ENCODE measurements at regions not wholly inside any gene's neighbourhood (a gene's known extent, or its start where the extent isn't known, plus 50 kb on each side); places are given as distances from the start of the nearest gene placed in this dataset.

- TF ChIP-seq EP300 (IDR thresholded peaks at IDR 0.05; ENCODE audit: borderline replicate concordance) (no peak), NFIC (IDR thresholded peaks at IDR 0.05) (no peak), TCF12 (IDR thresholded peaks at IDR 0.05; ENCODE audit: low read depth) (no peak), EGR1 (IDR thresholded peaks at IDR 0.05) (no peak)
- TF ChIP-seq, protein P1, sequence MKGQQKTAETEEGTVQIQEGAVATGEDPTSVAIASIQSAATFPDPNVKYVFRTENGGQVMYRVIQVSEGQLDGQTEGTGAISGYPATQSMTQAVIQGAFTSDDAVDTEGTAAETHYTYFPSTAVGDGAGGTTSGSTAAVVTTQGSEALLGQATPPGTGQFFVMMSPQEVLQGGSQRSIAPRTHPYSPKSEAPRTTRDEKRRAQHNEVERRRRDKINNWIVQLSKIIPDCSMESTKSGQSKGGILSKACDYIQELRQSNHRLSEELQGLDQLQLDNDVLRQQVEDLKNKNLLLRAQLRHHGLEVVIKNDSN (IDR thresholded peaks at IDR 0.05) = no peak
These were observed 146.0 kb upstream of the KLF12 start for GRCh38 chr13:74280093-74280794.

DNA sequence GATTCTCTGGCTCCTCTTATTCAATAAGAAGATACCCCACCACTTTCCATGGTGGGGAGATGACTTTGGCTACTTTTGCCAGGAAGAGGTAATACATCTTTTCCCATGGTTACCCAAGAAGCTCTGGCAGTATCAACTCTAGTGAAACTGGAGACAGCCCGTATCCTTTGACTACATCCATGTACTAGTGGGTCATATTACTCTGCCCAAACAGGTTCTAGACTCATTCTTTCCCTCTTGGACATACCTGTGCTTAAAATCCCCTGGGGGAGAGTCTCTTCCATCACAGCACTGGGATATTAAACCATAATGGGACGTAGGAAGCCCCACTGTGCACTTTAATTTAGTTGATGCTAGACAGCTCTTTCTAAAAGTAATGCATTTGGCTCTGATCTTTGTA is 144.7 kb upstream of the KLF12 start:
- no peak for TF ChIP-seq RAD21 (IDR thresholded peaks at IDR 0.05; ENCODE audit: low read depth)
- TF ChIP-seq CEBPB (IDR thresholded peaks at IDR 0.05) = no peak
- TF ChIP-seq ZBTB7A (IDR thresholded peaks at IDR 0.05; ENCODE audit: low read depth) = no peak
- no peak for TF ChIP-seq CREB1 (IDR thresholded peaks at IDR 0.05; ENCODE audit: low read depth)
- TF ChIP-seq EP300 (IDR thresholded peaks at IDR 0.05; ENCODE audit: borderline replicate concordance) = no peak
- TF ChIP-seq TEAD4 (IDR thresholded peaks at IDR 0.05) = no peak
- no peak for TF ChIP-seq YY1 (IDR thresholded peaks at IDR 0.05; ENCODE audit: low read depth)
- no peak for TF ChIP-seq TAF1 (IDR thresholded peaks at IDR 0.05; ENCODE audit: low read depth)
- TF ChIP-seq NFIC (IDR thresholded peaks at IDR 0.05) = no peak
- TF ChIP-seq TCF12 (IDR thresholded peaks at IDR 0.05; ENCODE audit: low read depth) = no peak
- TF ChIP-seq REST (IDR thresholded peaks at IDR 0.05; ENCODE audit: low read depth) = no peak
- TF ChIP-seq, protein P1 (IDR thresholded peaks at IDR 0.05) = no peak
- no peak for TF ChIP-seq FOXM1 (IDR thresholded peaks at IDR 0.05; ENCODE audit: borderline replicate concordance, low read depth)
- TF ChIP-seq EGR1 (IDR thresholded peaks at IDR 0.05) = no peak

GRCh38 chr13:74274916-74275315 is 140.7 kb upstream of the KLF12 start:
- TF ChIP-seq ZBTB7A (IDR thresholded peaks at IDR 0.05; ENCODE audit: low read depth) = no peak
- TF ChIP-seq, protein P1 (IDR thresholded peaks at IDR 0.05) = no peak
- no peak for TF ChIP-seq FOXM1 (IDR thresholded peaks at IDR 0.05; ENCODE audit: borderline replicate concordance, low read depth)
- no peak for TF ChIP-seq TEAD4 (IDR thresholded peaks at IDR 0.05)
- no peak for TF ChIP-seq CREB1 (IDR thresholded peaks at IDR 0.05; ENCODE audit: low read depth)
- TF ChIP-seq EGR1 (IDR thresholded peaks at IDR 0.05) = no peak
- no peak for TF ChIP-seq CEBPB (IDR thresholded peaks at IDR 0.05)
- TF ChIP-seq NFIC (IDR thresholded peaks at IDR 0.05) = no peak
- no peak for TF ChIP-seq YY1 (IDR thresholded peaks at IDR 0.05; ENCODE audit: low read depth)
- TF ChIP-seq TAF1 (IDR thresholded peaks at IDR 0.05; ENCODE audit: low read depth) = no peak
- no peak for TF ChIP-seq TCF12 (IDR thresholded peaks at IDR 0.05; ENCODE audit: low read depth)

DNA sequence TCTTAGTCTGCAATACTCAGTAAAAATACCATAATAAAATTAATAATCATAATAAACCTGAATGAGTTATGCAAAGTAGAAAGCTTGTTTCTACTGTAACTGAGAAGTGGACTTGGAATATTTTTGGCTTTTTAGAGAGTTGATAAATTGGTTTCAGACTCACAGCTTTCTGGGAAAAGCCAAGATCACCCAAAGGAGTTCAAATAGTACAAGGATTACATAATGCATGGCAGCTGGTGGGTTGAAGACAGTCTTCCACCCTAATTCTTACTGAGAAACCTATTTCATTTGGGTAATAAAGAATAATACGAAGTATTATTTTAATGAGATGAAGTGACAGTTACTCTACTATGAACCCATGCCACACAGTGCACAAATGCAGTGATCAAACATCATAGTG is 139.4 kb upstream of the KLF12 start:
- TF ChIP-seq FOXM1 (IDR thresholded peaks at IDR 0.05; ENCODE audit: borderline replicate concordance, low read depth) = no peak
- TF ChIP-seq TAF1 (IDR thresholded peaks at IDR 0.05; ENCODE audit: low read depth) = no peak
- TF ChIP-seq ZBTB7A (IDR thresholded peaks at IDR 0.05; ENCODE audit: low read depth) = no peak
- TF ChIP-seq, protein P1 (IDR thresholded peaks at IDR 0.05) = no peak
- no peak for TF ChIP-seq REST (IDR thresholded peaks at IDR 0.05; ENCODE audit: low read depth)
- no peak for TF ChIP-seq NFIC (IDR thresholded peaks at IDR 0.05)
- no peak for TF ChIP-seq CEBPB (IDR thresholded peaks at IDR 0.05)
- no peak for TF ChIP-seq EGR1 (IDR thresholded peaks at IDR 0.05)
- no peak for TF ChIP-seq TEAD4 (IDR thresholded peaks at IDR 0.05)
- no peak for TF ChIP-seq YY1 (IDR thresholded peaks at IDR 0.05; ENCODE audit: low read depth)
- TF ChIP-seq, protein P2, sequence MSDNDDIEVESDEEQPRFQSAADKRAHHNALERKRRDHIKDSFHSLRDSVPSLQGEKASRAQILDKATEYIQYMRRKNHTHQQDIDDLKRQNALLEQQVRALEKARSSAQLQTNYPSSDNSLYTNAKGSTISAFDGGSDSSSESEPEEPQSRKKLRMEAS (IDR thresholded peaks at IDR 0.05) = no peak
- TF ChIP-seq RAD21 (IDR thresholded peaks at IDR 0.05; ENCODE audit: low read depth) = no peak
- no peak for TF ChIP-seq EP300 (IDR thresholded peaks at IDR 0.05; ENCODE audit: borderline replicate concordance)

GRCh38 chr13:74272826-74273225 is 138.6 kb upstream of the KLF12 start:
- TF ChIP-seq TAF1 (IDR thresholded peaks at IDR 0.05; ENCODE audit: low read depth) (no peak), EGR1 (IDR thresholded peaks at IDR 0.05) (no peak), EP300 (IDR thresholded peaks at IDR 0.05; ENCODE audit: borderline replicate concordance) (no peak), FOXM1 (IDR thresholded peaks at IDR 0.05; ENCODE audit: borderline replicate concordance, low read depth) (no peak)

Measured in Ishikawa (cell line).